ENCODE measurements at regions not wholly inside any gene's neighbourhood (a gene's known extent, or its start where the extent isn't known, plus 50 kb on each side); places are given as distances from the start of the nearest gene placed in this dataset.

- TF ChIP-seq CREB1 (CRISPR knock-in tag; IDR thresholded peaks at IDR 0.05; ENCODE audit: low read depth) (no peak), EZH2phosphoT487 (IDR thresholded peaks at IDR 0.05; ENCODE audit: unreplicated experiment) (no peak), ZNF462 (CRISPR knock-in tag; IDR thresholded peaks at IDR 0.05) (no peak)
Measured at GRCh38 chr11:25180187-25180586, 683.3 kb downstream of the LUZP2 start (continued).

- H3F3A ChIP-seq (replicated peaks; ENCODE audit: low read depth) = no peaks in the 10 kb centered on the region
- no peaks in the 10 kb centered on the region for H3K27me3 Mint-ChIP-seq (ENCODE audit: insufficient read depth, low read depth, poor library complexity)
- no peak overlapping the region for H3K27ac ChIP-seq (ENCODE audit: low read depth)
- no peaks in the 10 kb centered on the region for H3K36me3 Mint-ChIP-seq (ENCODE audit: low read depth)
- ATAC-seq (no peak), DNase-seq (ENCODE audit: low spot score) (no peak)
- no peak overlapping the region for H3K4me2 ChIP-seq
- no peaks in the 10 kb centered on the region for H3K4me1 ChIP-seq (ENCODE audit: insufficient read depth)
- no peaks in the 10 kb centered on the region for H3K36me3 ChIP-seq (ENCODE audit: insufficient read depth)
- TF ChIP-seq EZH2 (IDR thresholded peaks at IDR 0.05; ENCODE audit: low read depth, unreplicated experiment) = no peak
- TF ChIP-seq CREB1 (CRISPR knock-in tag; IDR thresholded peaks at IDR 0.05; ENCODE audit: low read depth) = no peak
- no peak for TF ChIP-seq ETS1 (IDR thresholded peaks at IDR 0.05)
- no peak for TF ChIP-seq REST (IDR thresholded peaks at IDR 0.05; ENCODE audit: unreplicated experiment)
- no peak for TF ChIP-seq NANOG (IDR thresholded peaks at IDR 0.05; ENCODE audit: borderline replicate concordance)
- no peak for TF ChIP-seq CTCF (conservative IDR thresholded peaks at IDR 0.05; ENCODE audit: low read depth in 2 of 2)
- no peak for TF ChIP-seq ZNF114 (CRISPR knock-in tag; IDR thresholded peaks at IDR 0.05)
- TF ChIP-seq JUNB (IDR thresholded peaks at IDR 0.05; ENCODE audit: unreplicated experiment) = no peak
- no peak for TF ChIP-seq POLR2AphosphoS5 (IDR thresholded peaks at IDR 0.05; ENCODE audit: low read depth)
- no peak for TF ChIP-seq EZH2phosphoT487 (IDR thresholded peaks at IDR 0.05; ENCODE audit: unreplicated experiment)
- H3K9me3 Mint-ChIP-seq = no peaks in the 10 kb centered on the region
- no peaks in the 10 kb centered on the region for H4K20me1 ChIP-seq (replicated peaks; ENCODE audit: insufficient read depth)
- H3K4me3 Mint-ChIP-seq = no peak overlapping the region
- H3K79me2 ChIP-seq (replicated peaks; ENCODE audit: insufficient read depth) = no peaks in the 10 kb centered on the region
- no peaks in the 10 kb centered on the region for H3K27me3 ChIP-seq (ENCODE audit: insufficient read depth)
- H3K9me2 ChIP-seq (ENCODE audit: insufficient read depth) = no peaks in the 10 kb centered on the region
- H2AFZ ChIP-seq = no peak overlapping the region
- H3K4me1 Mint-ChIP-seq = no peaks in the 10 kb centered on the region
- no peak overlapping the region for H3K4me3 ChIP-seq
- no peak overlapping the region for H3K27ac Mint-ChIP-seq
Measured at GRCh38 chr11:25183411-25183810, 686.6 kb downstream of the LUZP2 start.

All from GM23338 (cell line).